ENCODE measurements at regions not wholly inside any gene's neighbourhood (a gene's known extent, or its start where the extent isn't known, plus 50 kb on each side); places are given as distances from the start of the nearest gene placed in this dataset.
"Not testable (repeated sequence)": the region's sequence is repeated elsewhere in the genome, so short reads cannot be mapped to it uniquely, and the experiment has no call there.

GRCh38 chr7:101727184-101727583 is 90.2 kb upstream of the CUX1 start:
- Histone ChIP-seq H3K9ac (ENCODE audit: low read length) (no peak overlapping the region), H3K27me3 (ENCODE audit: low read length) (no peaks in the 10 kb centered on the region), H3K9me2 (replicated peaks; ENCODE audit: low read length) (no peaks in the 10 kb centered on the region), H3K36me3 (ENCODE audit: low read depth, low read length) (no peaks in the 10 kb centered on the region), H3K9me3 (ENCODE audit: low read length) (no peaks in the 10 kb centered on the region), H3K27ac (ENCODE audit: low read length) (no peak overlapping the region), H3K79me2 (ENCODE audit: low read length) (no peaks in the 10 kb centered on the region), H3K4me3 (ENCODE audit: low read length) (no peak overlapping the region), H3F3A (ENCODE audit: low read length, unreplicated experiment) (no peaks in the 10 kb centered on the region), H3K4me1 (ENCODE audit: insufficient read depth, low read length) (no peaks in the 10 kb centered on the region), H4K20me1 (ENCODE audit: low read length) (no peaks in the 10 kb centered on the region), H3K4me2 (ENCODE audit: low read length) (no peak overlapping the region), H2AFZ (ENCODE audit: low read length) (no peak overlapping the region)
- ATAC-seq (no peak), DNase-seq (no peak)
- POLR2A ChIA-PET (ENCODE audit: unreplicated experiment) = no interaction called here
- intact Hi-C loops (cut with micrococcal nuclease) = no loop called here
- CTCF ChIA-PET = interaction anchor here (0.6 kb wide), 1 partner anchor 125 kb away, joined by 4 read pairs; no protein-coding TSS in a partner anchor
- no TSS peak for BruUV-seq (replicated peaks)
- TF ChIP-seq EZH2 (IDR thresholded peaks at IDR 0.05; ENCODE audit: low read length, unreplicated experiment) = no peak
- TF ChIP-seq CTCF (conservative IDR thresholded peaks at IDR 0.05; ENCODE audit: low read depth, low read length) = no peak
- no peak for TF ChIP-seq EZH2phosphoT487 (IDR thresholded peaks at IDR 0.05; ENCODE audit: borderline replicate concordance, low read length)

- ATAC-seq = no peak
- ChIA-PET CTCF (no interaction called here), POLR2A (ENCODE audit: unreplicated experiment) (no interaction called here)
- Histone ChIP-seq H3K79me2 (ENCODE audit: low read length) (no peaks in the 10 kb centered on the region), H3K9me2 (replicated peaks; ENCODE audit: low read length) (no peaks in the 10 kb centered on the region), H3K27me3 (ENCODE audit: low read length) (no peaks in the 10 kb centered on the region), H3F3A (ENCODE audit: low read length, unreplicated experiment) (no peaks in the 10 kb centered on the region), H3K9ac (ENCODE audit: low read length) (no peak overlapping the region), H2AFZ (ENCODE audit: low read length) (no peak overlapping the region), H3K36me3 (ENCODE audit: low read depth, low read length) (no peaks in the 10 kb centered on the region), H3K4me1 (ENCODE audit: insufficient read depth, low read length) (no peaks in the 10 kb centered on the region), H3K27ac (ENCODE audit: low read length) (no peak overlapping the region), H3K9me3 (ENCODE audit: low read length) (no peaks in the 10 kb centered on the region), H3K4me3 (ENCODE audit: low read length) (no peak overlapping the region), H3K4me2 (ENCODE audit: low read length) (no peak overlapping the region), H4K20me1 (ENCODE audit: low read length) (no peaks in the 10 kb centered on the region)
- intact Hi-C loops (cut with micrococcal nuclease) = no loop called here
- no TSS peak for BruUV-seq (replicated peaks)
- TF ChIP-seq EZH2phosphoT487 (IDR thresholded peaks at IDR 0.05; ENCODE audit: borderline replicate concordance, low read length) = no peak
- TF ChIP-seq CTCF (conservative IDR thresholded peaks at IDR 0.05; ENCODE audit: low read depth, low read length) = no peak
- TF ChIP-seq EZH2 (IDR thresholded peaks at IDR 0.05; ENCODE audit: low read length, unreplicated experiment) = no peak
- DNase-seq = no peak
These were observed 89.3 kb upstream of the CUX1 start for GRCh38 chr7:101728128-101728527.

GRCh38 chr7:101728873-101729240 is 88.6 kb upstream of the CUX1 start:
- POLR2A ChIA-PET (ENCODE audit: unreplicated experiment); H3K4me2 ChIP-seq (ENCODE audit: low read length); BruUV-seq (replicated peaks); H3K9me3 ChIP-seq (ENCODE audit: low read length); H3K4me3 ChIP-seq (ENCODE audit: low read length); H2AFZ ChIP-seq (ENCODE audit: low read length); CTCF ChIA-PET; H3K9me2 ChIP-seq (replicated peaks; ENCODE audit: low read length); H3F3A ChIP-seq (ENCODE audit: low read length, unreplicated experiment); ATAC-seq; H3K27me3 ChIP-seq (ENCODE audit: low read length); DNase-seq; H3K36me3 ChIP-seq (ENCODE audit: low read depth, low read length); H3K27ac ChIP-seq (ENCODE audit: low read length); H3K79me2 ChIP-seq (ENCODE audit: low read length); H3K9ac ChIP-seq (ENCODE audit: low read length); intact Hi-C loops (cut with micrococcal nuclease); H3K4me1 ChIP-seq (ENCODE audit: insufficient read depth, low read length); H4K20me1 ChIP-seq (ENCODE audit: low read length): not testable (repeated sequence)
